Mucosa of descending colon (tissue), 3 donors: ENCODE measurements at regions not wholly inside any gene's neighbourhood (a gene's known extent, or its start where the extent isn't known, plus 50 kb on each side); places are given as distances from the start of the nearest gene placed in this dataset.
A peak's percentile ranks its signal among the peaks of the same experiment; 100 is the strongest.

Experiments
- ATAC-seq: fragments of 200-7000 bp; cut with Tn5 transposase; one replicate; pipeline ENCODE4 v1.9.1; 2020; ENCODE audit warnings: mild to moderate bottlenecking, moderate library complexity
- DNase-seq, 3 donors: peaks; one replicate each; pipeline ENCODE4 v3.0.0-alpha.2; 2020
- H3K36me3 ChIP-seq: fragments of 200-600 bp; one replicate; pipeline ENCODE4 v1.8.0; 2021; ENCODE audit warnings: low read depth, mild to moderate bottlenecking
- H3K4me1 ChIP-seq: fragments of 200-600 bp; one replicate; pipeline ENCODE4 v1.8.0; 2021; ENCODE audit warnings: low read depth, mild to moderate bottlenecking
- H3K4me3 ChIP-seq: fragments of 200-600 bp; one replicate; pipeline ENCODE4 v1.8.0; 2021; ENCODE audit warnings: mild to moderate bottlenecking
- H3K9me3 ChIP-seq: fragments of 200-600 bp; one replicate; pipeline ENCODE4 v1.8.0; 2021; ENCODE audit warnings: mild to moderate bottlenecking
- intact Hi-C, 2 donors: fragments of 100-400 bp; cut with DNase I in 1 of 2; cut with micrococcal nuclease in 1 of 2; formaldehyde crosslinking; loops; one replicate each; pipeline versions ENCODE4 v1.11.0 to v1.11.1; 2022; cut with DNase I, micrococcal nuclease
- TF ChIP-seq, protein P1 (sequence below): fragments of 200-600 bp; IDR thresholded peaks from one replicate; pipeline ENCODE4 v1.8.0; 2022; ENCODE audit warnings: antibody characterized with exemption, mild to moderate bottlenecking
- donor health status: DM: no; HTN: no; CAD: no; lungs with moderate emphysema.
- donor health status: DM: no; HTN: no; CAD: no.
- donor health status: DM: no; HTN: yes; CAD: no.

DNA sequence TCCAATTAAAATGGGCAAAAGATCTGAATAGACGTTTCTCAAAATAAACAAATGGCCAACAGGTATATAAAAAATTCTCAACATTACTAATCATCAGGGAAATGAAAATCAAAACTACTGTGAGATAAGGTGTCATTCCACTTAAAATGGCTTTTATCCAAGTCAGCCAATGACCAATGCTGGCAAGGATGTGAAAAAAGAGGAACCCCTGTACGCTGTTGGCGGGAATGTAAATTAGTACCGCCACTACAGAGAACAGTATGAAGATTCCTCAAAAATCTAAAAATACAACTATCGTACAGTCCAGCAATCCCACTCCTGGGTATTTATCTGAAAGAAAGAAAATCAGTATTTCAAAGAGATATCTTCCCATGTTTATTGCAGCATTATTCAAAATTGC, 176.9 kb upstream of the STT3B start:
- DNase-seq, result no peak
- ATAC-seq, result no peak
- no peaks in the 10 kb centered on the region for H3K4me1 ChIP-seq
- intact Hi-C loops, result no loop called here
- H3K4me3 ChIP-seq, result no peak overlapping the region
- H3K9me3 ChIP-seq, result no peaks in the 10 kb centered on the region
- no peaks in the 10 kb centered on the region for H3K36me3 ChIP-seq
- TF ChIP-seq, protein P1, sequence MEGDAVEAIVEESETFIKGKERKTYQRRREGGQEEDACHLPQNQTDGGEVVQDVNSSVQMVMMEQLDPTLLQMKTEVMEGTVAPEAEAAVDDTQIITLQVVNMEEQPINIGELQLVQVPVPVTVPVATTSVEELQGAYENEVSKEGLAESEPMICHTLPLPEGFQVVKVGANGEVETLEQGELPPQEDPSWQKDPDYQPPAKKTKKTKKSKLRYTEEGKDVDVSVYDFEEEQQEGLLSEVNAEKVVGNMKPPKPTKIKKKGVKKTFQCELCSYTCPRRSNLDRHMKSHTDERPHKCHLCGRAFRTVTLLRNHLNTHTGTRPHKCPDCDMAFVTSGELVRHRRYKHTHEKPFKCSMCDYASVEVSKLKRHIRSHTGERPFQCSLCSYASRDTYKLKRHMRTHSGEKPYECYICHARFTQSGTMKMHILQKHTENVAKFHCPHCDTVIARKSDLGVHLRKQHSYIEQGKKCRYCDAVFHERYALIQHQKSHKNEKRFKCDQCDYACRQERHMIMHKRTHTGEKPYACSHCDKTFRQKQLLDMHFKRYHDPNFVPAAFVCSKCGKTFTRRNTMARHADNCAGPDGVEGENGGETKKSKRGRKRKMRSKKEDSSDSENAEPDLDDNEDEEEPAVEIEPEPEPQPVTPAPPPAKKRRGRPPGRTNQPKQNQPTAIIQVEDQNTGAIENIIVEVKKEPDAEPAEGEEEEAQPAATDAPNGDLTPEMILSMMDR, result no peak

DNA sequence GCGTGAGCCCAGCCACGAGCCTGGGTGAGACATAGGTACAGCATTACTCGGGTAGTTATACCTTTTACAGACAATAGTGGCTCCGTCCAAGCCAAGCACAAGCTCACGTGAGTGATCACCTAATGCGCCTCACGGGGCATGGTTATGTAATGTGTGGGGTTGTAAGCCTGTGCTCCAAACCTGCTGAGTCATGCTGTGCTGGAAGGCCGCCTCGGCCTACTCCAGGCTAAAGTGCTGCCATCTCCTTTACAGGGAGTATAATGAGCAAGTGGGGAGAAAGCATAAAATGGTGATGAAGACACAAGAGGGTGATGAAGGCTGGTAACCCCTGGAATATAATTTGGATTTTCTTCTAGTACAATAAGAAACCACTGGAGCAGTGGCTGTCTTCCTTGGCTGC, 175.8 kb upstream of the STT3B start:
- DNase-seq (peak in 2 of 3 donors; percentile 18 to 40), ATAC-seq (peak; percentile 31)
- Histone ChIP-seq H3K36me3 (no peaks in the 10 kb centered on the region), H3K4me1 (no peaks in the 10 kb centered on the region), H3K4me3 (no peak overlapping the region), H3K9me3 (no peaks in the 10 kb centered on the region)
- intact Hi-C loops, result no loop called here
- TF ChIP-seq, protein P1, result no peak

DNA sequence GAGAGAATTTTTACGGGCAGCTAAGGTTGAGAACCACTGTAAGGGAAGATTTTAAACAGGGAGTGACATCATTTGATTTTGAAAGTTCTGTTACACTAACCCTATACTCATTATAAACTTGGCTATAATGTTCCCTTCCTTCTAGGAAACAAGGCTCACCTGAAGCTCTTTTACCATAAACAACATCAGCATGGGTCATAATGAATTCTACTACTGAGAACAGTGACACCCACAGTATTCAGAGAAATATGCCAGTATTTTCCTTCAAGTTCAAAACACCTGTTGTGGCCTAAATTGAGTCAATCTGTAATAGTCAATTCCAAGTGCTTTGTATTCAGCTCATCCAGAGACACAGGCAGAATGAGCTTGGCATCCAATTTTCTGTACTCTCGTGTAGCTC, 175.3 kb upstream of the STT3B start:
- TF ChIP-seq, protein P1, result no peak
- ATAC-seq, result no peak
- no peaks in the 10 kb centered on the region for H3K36me3 ChIP-seq
- H3K9me3 ChIP-seq, result no peaks in the 10 kb centered on the region
- H3K4me3 ChIP-seq, result no peak overlapping the region
- no peak for DNase-seq
- no peaks in the 10 kb centered on the region for H3K4me1 ChIP-seq
- intact Hi-C loops, result no loop called here

DNA sequence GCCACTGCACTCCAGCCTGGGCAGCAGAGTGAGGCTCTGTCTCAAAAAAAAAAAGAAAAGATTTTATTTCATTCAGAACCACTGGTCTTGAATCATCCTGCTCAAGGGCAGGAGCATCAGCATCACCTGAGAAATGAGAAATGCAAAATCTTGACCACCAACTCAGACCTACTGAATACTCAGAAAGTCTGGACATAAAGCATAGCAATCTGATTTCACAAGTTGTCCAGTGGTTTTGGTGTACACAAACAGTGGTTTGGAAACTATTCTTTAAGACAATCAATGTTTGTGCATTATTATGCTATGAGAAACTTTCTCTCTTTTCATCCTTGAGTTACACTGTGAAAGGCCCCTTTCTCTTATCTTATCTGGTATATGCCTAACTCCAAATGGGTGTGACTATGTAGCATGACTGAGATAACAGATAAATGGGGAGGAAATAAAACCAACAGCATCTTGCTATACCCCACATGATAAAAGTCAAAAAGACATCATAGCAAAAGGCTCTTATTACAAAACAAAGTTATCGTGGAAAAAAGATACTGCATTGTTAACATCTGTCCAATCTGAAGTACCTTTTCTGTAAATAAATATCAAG, 174.2 kb upstream of the STT3B start:
- TF ChIP-seq, protein P1, result no peak
- no peaks in the 10 kb centered on the region for H3K9me3 ChIP-seq
- H3K36me3 ChIP-seq, result no peaks in the 10 kb centered on the region
- no peak overlapping the region for H3K4me3 ChIP-seq
- intact Hi-C loops, result no loop called here
- H3K4me1 ChIP-seq, result no peaks in the 10 kb centered on the region
- ATAC-seq (no peak), DNase-seq (no peak)

DNA sequence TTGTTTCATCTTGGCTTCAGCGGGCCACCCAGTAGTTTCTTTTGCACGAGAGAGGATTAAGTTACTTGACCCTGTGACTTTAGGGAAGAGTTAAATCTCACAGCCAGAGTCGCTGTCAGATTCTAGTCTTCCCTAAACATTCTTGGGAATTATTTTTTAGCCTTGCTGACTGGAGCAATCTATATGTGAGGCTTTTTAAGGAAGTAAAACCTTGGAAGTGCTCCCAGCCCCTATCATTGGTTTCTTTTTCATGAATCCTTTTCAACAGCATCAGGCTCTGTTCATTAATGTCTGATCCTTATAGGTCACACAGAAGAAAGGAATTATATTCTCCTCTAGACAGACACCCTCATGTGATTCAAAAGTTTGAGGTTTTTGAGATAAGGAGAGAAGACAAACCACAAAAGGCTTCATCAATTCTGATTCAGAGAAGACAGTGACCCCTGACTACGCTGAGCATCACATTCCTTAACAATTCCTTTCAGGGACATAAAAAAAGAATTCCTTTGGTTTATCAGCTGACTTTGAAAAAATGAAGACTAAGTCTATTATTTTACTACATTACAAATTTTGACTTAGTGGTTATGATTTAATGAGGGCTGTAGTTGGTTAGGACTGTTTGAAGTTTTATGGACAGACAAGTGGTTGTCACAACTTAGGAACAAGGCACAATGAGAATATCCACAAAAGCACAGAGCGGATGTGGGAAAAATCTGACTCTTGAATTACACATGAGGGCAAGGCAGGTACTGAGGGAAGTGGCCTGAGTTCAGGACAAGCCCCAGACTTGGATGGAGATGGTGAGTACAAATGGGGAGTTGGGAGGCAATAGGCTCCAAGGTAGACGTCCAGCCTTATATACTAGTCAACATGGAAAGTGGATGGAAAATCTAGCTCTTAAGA, 171.1 kb upstream of the STT3B start:
- TF ChIP-seq, protein P1, result no peak
- no peak for ATAC-seq
- intact Hi-C loops, result no loop called here
- Histone ChIP-seq H3K9me3 (no peaks in the 10 kb centered on the region), H3K4me1 (no peaks in the 10 kb centered on the region), H3K36me3 (no peaks in the 10 kb centered on the region), H3K4me3 (no peak overlapping the region)
- no peak for DNase-seq
